Astrocyte (in vitro differentiated cells and primary cell): ENCODE measurements at regions not wholly inside any gene's neighbourhood (a gene's known extent, or its start where the extent isn't known, plus 50 kb on each side); places are given as distances from the start of the nearest gene placed in this dataset.

Experiments used
- CTCF ChIP-seq: IDR thresholded peaks from 2 replicates; pipeline ENCODE4 v1.5.1; 2011; ENCODE audit warnings: low read depth, mild to moderate bottlenecking, inconsistent platforms, low read length, moderate library complexity; ENCODE audit not compliant: insufficient read depth
- EZH2 ChIP-seq: IDR thresholded peaks from 2 replicates; pipeline ENCODE4 v1.6.1; 2012; ENCODE audit warnings: mild to moderate bottlenecking, low read length, inconsistent platforms; ENCODE audit not compliant: insufficient read depth

- no peak for TF ChIP-seq CTCF
- TF ChIP-seq EZH2: no peak
Measured at GRCh38 chr4:54958236-54958635, 167.2 kb downstream of the KDR start.
